GM23248 (cell line): ENCODE measurements at regions not wholly inside any gene's neighbourhood (a gene's known extent, or its start where the extent isn't known, plus 50 kb on each side); places are given as distances from the start of the nearest gene placed in this dataset.

Experiments
- DNase-seq: peaks from one replicate; pipeline ENCODE4 v3.0.0-alpha.2; 2015
- H2AFZ ChIP-seq: fragments of 200-600 bp; sonication (generic); 2 replicates; pipeline ENCODE4 v1.6.1; 2016; ENCODE audit warnings: antibody characterized with exemption
- H3F3A ChIP-seq: fragments of 200-600 bp; sonication (generic); 2 replicates; pipeline ENCODE4 v1.6.1; 2016; ENCODE audit warnings: mild to moderate bottlenecking, antibody characterized with exemption, mixed run types; ENCODE audit not compliant: insufficient read depth
- H3K27ac ChIP-seq: fragments of 200-600 bp; sonication (generic); 2 replicates; pipeline ENCODE4 v1.5.1; 2016; ENCODE audit warnings: mild to moderate bottlenecking
- H3K27me3 ChIP-seq: fragments of 200-600 bp; sonication (generic); replicated peaks from 2 replicates; pipeline ENCODE4 v1.6.1; 2016; ENCODE audit warnings: mild to moderate bottlenecking; ENCODE audit not compliant: insufficient read depth
- H3K36me3 ChIP-seq: fragments of 200-600 bp; sonication (generic); 2 replicates; pipeline ENCODE4 v1.6.1; 2016; ENCODE audit warnings: low read depth, mild to moderate bottlenecking
- H3K4me1 ChIP-seq: fragments of 200-600 bp; sonication (generic); 2 replicates; pipeline ENCODE4 v1.6.1; 2016; ENCODE audit warnings: mild to moderate bottlenecking; ENCODE audit not compliant: insufficient read depth
- H3K4me2 ChIP-seq: fragments of 200-600 bp; sonication (generic); one replicate; pipeline ENCODE4 v1.6.1; 2016; ENCODE audit warnings: mild to moderate bottlenecking; ENCODE audit not compliant: unreplicated experiment
- H3K4me3 ChIP-seq: fragments of 200-600 bp; sonication (generic); 2 replicates; pipeline ENCODE4 v1.5.1; 2016; ENCODE audit warnings: mild to moderate bottlenecking
- H3K79me2 ChIP-seq: fragments of 200-600 bp; sonication (generic); 2 replicates; pipeline ENCODE4 v1.6.1; 2016; ENCODE audit warnings: mild to moderate bottlenecking; ENCODE audit not compliant: insufficient read depth
- H3K9ac ChIP-seq: fragments of 200-600 bp; sonication (generic); 2 replicates; pipeline ENCODE4 v1.6.1; 2016; ENCODE audit warnings: mild to moderate bottlenecking
- H3K9me2 ChIP-seq: fragments of 200-600 bp; sonication (generic); 2 replicates; pipeline ENCODE4 v1.6.1; 2016; ENCODE audit warnings: mixed run types, mild to moderate bottlenecking, moderate library complexity; ENCODE audit not compliant: insufficient read depth
- H3K9me3 ChIP-seq: fragments of 200-600 bp; sonication (generic); one replicate; pipeline ENCODE4 v1.6.1; 2017; ENCODE audit warnings: low read depth
- H4K20me1 ChIP-seq: fragments of 200-600 bp; sonication (generic); 2 replicates; pipeline ENCODE4 v1.6.0; 2016; ENCODE audit not compliant: insufficient read depth
- EZH2 ChIP-seq: fragments of 200-600 bp; sonication (generic); IDR thresholded peaks from 2 replicates; pipeline ENCODE4 v1.6.1; 2018; ENCODE audit warnings: antibody characterized with exemption, mild to moderate bottlenecking; ENCODE audit not compliant: insufficient read depth, poor library complexity, severe bottlenecking
- EZH2phosphoT487 ChIP-seq: fragments of 200-600 bp; sonication (generic); IDR thresholded peaks from 2 replicates; pipeline ENCODE4 v1.6.1; 2018; ENCODE audit warnings: antibody characterized with exemption, moderate library complexity, mild to moderate bottlenecking, low read depth; ENCODE audit not compliant: insufficient read depth
- WGBS, 2 experiments: methylation state at CpG; one replicate each; pipeline ENCODE4 v1.1.6; 2015 to 2017; ENCODE audit warnings: low lambda C conversion rate in 2 of 2, low coverage in 1 of 2; ENCODE audit errors: missing lambda C conversion rate in 2 of 2; 5-methylcytosine and 5-hydroxymethylcytosine counted together
- in situ Hi-C: fragments of 300-500 bp; cut with MboI; formaldehyde crosslinking; loops from 2 replicates; pipeline ENCODE4 v1.15.0; 2020

DNA sequence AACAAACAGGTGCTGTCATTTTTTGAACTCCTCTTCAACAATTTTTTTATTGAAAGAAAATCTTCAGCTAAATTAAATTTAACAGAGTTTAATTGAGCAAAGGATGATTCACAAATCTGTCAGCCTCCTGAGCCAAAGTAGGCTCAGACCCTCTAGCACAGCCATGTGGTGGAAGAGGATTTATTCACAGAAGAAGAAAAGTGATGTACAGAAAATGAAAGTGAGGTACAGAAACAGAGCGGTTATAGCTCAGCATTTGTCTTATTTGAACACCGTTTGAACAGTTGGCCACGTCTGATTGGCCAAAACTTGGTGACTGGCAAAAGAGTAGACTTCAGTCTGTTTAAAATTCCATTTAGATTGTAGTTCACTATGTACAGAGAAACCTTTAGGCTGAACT lies 217.3 kb downstream of the SPANXN1 start:
- no peaks in the 10 kb centered on the region for H4K20me1 ChIP-seq
- H3F3A ChIP-seq, result no peaks in the 10 kb centered on the region
- H3K9ac ChIP-seq, result no peak overlapping the region
- H3K36me3 ChIP-seq, result no peaks in the 10 kb centered on the region
- TF ChIP-seq EZH2 (no peak), EZH2phosphoT487 (no peak)
- no peaks in the 10 kb centered on the region for H3K9me3 ChIP-seq
- H3K4me3 ChIP-seq, result no peak overlapping the region
- WGBS, 2 experiments, result 7 to 12% methylated on average over 3 of the region's 3 CpGs
- no peak overlapping the region for H3K27ac ChIP-seq
- H3K79me2 ChIP-seq, result no peaks in the 10 kb centered on the region
- H2AFZ ChIP-seq, result no peak overlapping the region
- H3K4me1 ChIP-seq, result no peaks in the 10 kb centered on the region
- H3K4me2 ChIP-seq, result no peak overlapping the region
- H3K27me3 ChIP-seq, result no peaks in the 10 kb centered on the region
- H3K9me2 ChIP-seq, result no peaks in the 10 kb centered on the region
- in situ Hi-C loops, result no loop called here
- no peak for DNase-seq

DNA sequence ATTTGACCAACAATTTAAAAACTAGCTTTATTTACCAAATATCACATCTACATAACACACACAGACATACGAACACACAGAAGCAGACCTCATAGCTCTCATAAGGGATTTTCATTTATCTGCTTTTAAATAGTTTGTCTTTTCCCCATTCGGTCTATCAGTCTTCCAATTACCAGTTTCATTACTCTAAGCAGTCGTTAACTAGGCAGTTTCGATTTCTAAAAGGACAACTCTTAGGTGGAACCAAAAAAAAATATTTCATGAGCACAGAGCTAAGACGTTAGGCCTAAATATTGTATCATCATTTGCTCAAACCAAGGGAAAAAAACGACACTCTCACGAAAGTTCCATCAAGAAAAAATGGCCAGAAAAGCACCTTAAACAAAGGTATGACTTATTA lies 228.4 kb downstream of the SPANXN1 start:
- Histone ChIP-seq H3K27ac (no peak overlapping the region), H3K79me2 (no peaks in the 10 kb centered on the region), H4K20me1 (no peaks in the 10 kb centered on the region), H3F3A (no peaks in the 10 kb centered on the region), H3K4me1 (no peaks in the 10 kb centered on the region), H2AFZ (no peak overlapping the region), H3K9me2 (no peaks in the 10 kb centered on the region), H3K4me2 (no peak overlapping the region), H3K9ac (no peak overlapping the region), H3K9me3 (no peaks in the 10 kb centered on the region), H3K27me3 (no peaks in the 10 kb centered on the region), H3K36me3 (no peaks in the 10 kb centered on the region), H3K4me3 (no peak overlapping the region)
- TF ChIP-seq EZH2 (no peak), EZH2phosphoT487 (no peak)
- no peak for DNase-seq
- 6% methylated on average over 7 of the region's 7 CpGs for WGBS, 2 experiments
- in situ Hi-C loops, result no loop called here

DNA sequence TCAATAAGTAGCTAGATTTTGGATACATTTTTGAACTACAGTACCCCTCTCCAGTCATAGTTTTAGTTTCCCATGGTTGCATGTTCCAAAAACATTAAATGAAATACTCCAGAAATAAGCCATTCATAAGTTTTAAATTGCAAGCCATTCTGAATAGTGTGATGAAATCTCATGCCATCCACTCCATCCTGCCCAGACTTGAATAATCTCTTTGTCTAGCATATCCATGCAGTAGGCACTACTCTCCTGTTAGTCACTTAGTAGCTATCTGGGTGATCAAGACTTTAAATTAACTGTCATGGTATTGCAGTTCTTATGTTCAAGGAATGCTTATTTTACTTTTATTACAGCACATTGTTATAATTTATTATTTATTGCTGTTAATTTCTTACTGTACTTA lies 237.4 kb downstream of the SPANXN1 start:
- no peak for TF ChIP-seq EZH2phosphoT487
- TF ChIP-seq EZH2, result no peak
- Histone ChIP-seq H3K27me3 (no peaks in the 10 kb centered on the region), H3K4me1 (no peaks in the 10 kb centered on the region), H2AFZ (no peak overlapping the region), H3K27ac (no peak overlapping the region), H3K9me3 (no peaks in the 10 kb centered on the region), H3K4me3 (no peak overlapping the region), H3K79me2 (no peaks in the 10 kb centered on the region), H3K4me2 (no peak overlapping the region), H4K20me1 (no peaks in the 10 kb centered on the region), H3K36me3 (no peaks in the 10 kb centered on the region), H3K9me2 (no peaks in the 10 kb centered on the region), H3F3A (no peaks in the 10 kb centered on the region), H3K9ac (no peak overlapping the region)
- in situ Hi-C loops, result no loop called here
- no peak for DNase-seq

DNA sequence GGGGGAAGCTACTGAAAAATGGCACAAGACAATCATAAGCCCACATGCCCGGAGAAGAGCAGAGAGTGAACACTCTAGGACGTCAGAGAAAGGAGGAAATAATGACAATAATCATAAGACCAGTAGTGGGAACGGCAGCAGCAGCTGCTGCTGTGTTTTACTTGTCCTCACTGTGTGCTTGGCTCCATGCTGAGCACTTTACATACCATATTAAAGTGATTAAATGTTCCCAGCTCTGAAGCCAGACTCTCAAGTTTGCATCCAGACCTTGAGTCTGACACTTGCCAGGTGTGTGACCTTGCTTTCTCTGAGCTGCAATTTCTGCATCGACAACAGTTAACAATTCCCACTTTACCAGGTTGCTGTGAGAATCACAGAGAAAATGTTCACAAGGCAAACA lies 255.4 kb downstream of the SPANXN1 start:
- Histone ChIP-seq H3K27me3 (no peaks in the 10 kb centered on the region), H3K4me2 (no peak overlapping the region), H3K9me3 (no peaks in the 10 kb centered on the region), H3F3A (no peaks in the 10 kb centered on the region), H3K9ac (no peak overlapping the region), H3K79me2 (no peaks in the 10 kb centered on the region), H3K27ac (no peak overlapping the region), H3K36me3 (no peaks in the 10 kb centered on the region), H3K4me3 (no peak overlapping the region), H4K20me1 (no peaks in the 10 kb centered on the region), H3K9me2 (no peaks in the 10 kb centered on the region), H3K4me1 (no peaks in the 10 kb centered on the region), H2AFZ (no peak overlapping the region)
- no peak for DNase-seq
- WGBS, 2 experiments, result 8 to 9% methylated on average over 4 of the region's 4 CpGs
- in situ Hi-C loops, result no loop called here
- TF ChIP-seq EZH2, result no peak
- no peak for TF ChIP-seq EZH2phosphoT487

DNA sequence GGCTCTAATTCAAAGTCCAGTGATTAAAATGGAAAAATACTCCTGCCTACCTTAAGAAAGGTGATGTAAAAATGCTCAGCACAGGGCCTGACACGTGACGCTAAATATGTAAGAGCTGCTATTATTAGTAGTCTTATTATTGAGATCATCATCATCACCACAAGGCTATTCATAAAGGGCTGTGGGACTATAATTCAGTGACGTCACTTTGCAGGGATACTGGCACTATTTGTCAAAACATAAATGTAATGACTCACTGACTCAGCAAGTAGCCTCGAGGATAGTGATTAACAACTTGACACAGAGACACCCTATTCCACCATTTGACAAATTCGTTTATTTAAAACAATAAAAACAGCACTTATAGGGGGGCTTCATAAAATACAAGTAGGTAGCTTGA lies 258.9 kb downstream of the SPANXN1 start:
- no peaks in the 10 kb centered on the region for H4K20me1 ChIP-seq
- H3K79me2 ChIP-seq, result no peaks in the 10 kb centered on the region
- in situ Hi-C loops, result no loop called here
- H3K9me2 ChIP-seq, result no peaks in the 10 kb centered on the region
- no peaks in the 10 kb centered on the region for H3K4me1 ChIP-seq
- WGBS, 2 experiments, result 39 to 43% methylated on average over 5 of the region's 5 CpGs
- no peaks in the 10 kb centered on the region for H3K27me3 ChIP-seq
- TF ChIP-seq EZH2 (no peak), EZH2phosphoT487 (no peak)
- H3K4me2 ChIP-seq, result no peak overlapping the region
- no peak overlapping the region for H2AFZ ChIP-seq
- no peak for DNase-seq
- no peak overlapping the region for H3K9ac ChIP-seq
- H3F3A ChIP-seq, result no peaks in the 10 kb centered on the region
- no peak overlapping the region for H3K4me3 ChIP-seq
- H3K36me3 ChIP-seq, result no peaks in the 10 kb centered on the region
- H3K9me3 ChIP-seq, result no peaks in the 10 kb centered on the region
- no peak overlapping the region for H3K27ac ChIP-seq
